ENCODE measurements at regions not wholly inside any gene's neighbourhood (a gene's known extent, or its start where the extent isn't known, plus 50 kb on each side); places are given as distances from the start of the nearest gene placed in this dataset.

DNA sequence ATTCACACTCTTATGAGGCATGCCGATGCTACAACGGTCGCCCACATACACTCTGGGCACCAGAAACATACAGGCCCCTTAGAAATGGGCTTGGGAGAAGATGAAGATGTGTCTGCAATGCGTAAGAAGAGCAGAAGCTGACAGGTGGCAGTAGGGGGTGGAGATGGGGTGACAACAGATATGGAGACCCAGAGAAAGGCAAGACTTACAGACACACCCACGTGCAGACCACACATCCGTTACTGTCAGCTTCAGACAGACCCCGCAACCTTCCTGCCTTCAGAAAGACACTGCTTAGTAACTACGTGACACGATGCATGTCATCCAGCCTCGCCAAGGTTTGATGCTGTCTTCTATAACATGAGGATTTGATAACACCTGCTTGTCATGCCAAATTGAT is 89.5 kb downstream of the ZFP36L2 start:
- no peak for DNase-seq (ENCODE audit: low spot score)
- no peak for TF ChIP-seq CTCF (IDR thresholded peaks at IDR 0.05; ENCODE audit: extremely low read depth, missing control alignments)

DNA sequence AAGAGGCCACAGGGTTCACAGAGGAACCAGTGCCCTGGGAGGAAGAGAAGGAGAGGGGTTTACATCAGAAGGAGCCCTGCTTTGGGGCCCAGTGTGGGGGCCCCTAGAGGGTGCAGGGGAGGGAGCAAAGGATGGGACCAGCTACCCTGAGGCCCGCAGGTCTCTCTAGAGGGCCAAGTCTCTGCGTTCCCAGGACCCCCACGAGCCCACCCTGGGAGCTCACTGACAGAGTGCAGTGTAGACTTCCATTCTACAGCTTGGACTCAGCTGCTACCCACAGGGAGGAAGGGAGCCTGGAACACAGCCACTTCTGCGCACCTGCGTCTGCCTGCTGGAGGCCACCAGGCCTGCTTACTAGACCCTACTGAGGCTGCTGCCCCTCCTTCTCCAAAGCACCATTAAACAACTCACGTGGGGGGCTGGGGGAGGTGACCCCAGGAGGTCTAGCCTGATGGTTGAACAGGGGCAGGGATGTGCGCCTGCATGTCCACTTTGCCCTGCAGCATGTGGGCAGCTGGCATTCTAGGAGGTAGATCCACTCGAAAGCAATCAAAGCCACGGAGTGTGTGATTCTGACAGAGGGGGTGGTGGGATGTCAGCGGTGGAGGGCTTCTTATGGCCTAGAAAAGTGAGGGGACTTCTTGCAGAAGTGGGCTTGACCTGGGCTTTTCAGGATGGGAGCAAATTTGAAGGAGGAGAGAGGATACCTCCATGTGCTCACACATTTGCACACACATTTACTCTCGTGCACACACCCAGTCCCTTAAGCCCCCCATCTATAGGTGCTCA is 90.2 kb downstream of the ZFP36L2 start:
- DNase-seq (ENCODE audit: low spot score): no peak
- TF ChIP-seq CTCF (IDR thresholded peaks at IDR 0.05; ENCODE audit: extremely low read depth, missing control alignments): no peak

- DNase-seq (ENCODE audit: low spot score): no peak
- no peak for TF ChIP-seq CTCF (IDR thresholded peaks at IDR 0.05; ENCODE audit: extremely low read depth, missing control alignments)
Measured at GRCh38 chr2:43135583-43135982, 90.8 kb downstream of the ZFP36L2 start.

DNA sequence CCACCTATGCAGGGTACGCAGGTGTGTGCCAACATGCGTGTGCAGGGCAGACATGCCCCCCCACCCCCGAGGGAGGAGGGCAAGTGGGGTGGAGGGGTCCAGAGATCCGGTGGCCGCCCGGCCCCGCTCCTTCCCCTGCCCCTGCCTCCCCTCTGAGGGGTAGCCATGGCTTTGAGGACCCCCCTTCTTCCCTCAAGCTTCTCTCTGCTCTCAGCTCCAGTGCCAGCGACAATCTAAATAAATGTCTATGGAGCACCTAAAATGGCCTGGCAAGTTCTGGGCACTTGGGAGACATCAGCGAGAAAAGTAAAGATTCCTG is 91.9 kb downstream of the ZFP36L2 start:
- no peak for TF ChIP-seq CTCF (IDR thresholded peaks at IDR 0.05; ENCODE audit: extremely low read depth, missing control alignments)
- DNase-seq (ENCODE audit: low spot score): no peak

DNA sequence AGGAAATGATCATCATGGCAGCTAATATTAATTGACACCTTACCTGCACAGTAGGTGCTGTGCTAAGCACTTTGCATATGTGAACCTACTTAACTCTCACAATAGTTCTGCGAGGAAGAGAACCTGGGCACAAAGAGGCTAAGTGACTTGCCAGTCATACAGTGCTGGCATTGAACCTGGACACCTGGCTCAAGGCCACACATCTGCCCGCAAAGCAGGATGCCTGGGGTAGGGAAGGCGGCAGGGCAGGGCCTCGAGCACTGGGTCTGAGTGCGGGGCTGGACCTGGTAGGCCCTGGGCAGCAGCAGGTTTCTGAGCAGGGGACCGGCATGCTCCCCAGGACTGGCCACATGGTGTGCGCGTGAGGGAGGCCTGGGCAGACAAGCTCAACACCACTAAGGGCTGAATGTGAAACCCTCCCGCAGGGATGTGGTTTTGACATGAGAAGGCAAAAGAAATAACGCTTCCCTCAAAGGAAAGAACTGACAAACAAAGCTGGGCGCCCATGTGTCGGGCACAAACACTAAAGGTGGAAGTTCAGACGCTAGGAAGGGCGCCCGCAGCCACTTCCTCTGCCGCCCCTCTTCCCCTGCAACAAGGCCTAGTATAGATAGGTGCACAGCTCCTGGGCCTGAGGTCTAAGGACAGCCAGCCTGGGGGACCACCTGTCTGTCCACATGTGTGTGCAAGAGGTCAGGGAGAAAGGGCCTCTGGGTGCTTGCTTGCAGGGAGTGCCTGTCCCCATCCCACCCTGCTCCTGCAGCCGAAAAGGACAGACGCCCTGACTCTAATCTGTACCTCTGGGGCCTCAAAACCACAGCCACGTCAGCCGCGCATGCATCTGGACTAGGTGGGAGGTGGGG is 92.5 kb downstream of the ZFP36L2 start:
- DNase-seq (ENCODE audit: low spot score): no peak
- TF ChIP-seq CTCF (IDR thresholded peaks at IDR 0.05; ENCODE audit: extremely low read depth, missing control alignments): no peak

- DNase-seq (ENCODE audit: low spot score): no peak
- no peak for TF ChIP-seq CTCF (IDR thresholded peaks at IDR 0.05; ENCODE audit: extremely low read depth, missing control alignments)
Measured at GRCh38 chr2:43133336-43133707, 93.1 kb downstream of the ZFP36L2 start.

GRCh38 chr2:43132683-43133301 is 93.6 kb downstream of the ZFP36L2 start:
- no peak for TF ChIP-seq CTCF (IDR thresholded peaks at IDR 0.05; ENCODE audit: extremely low read depth, missing control alignments)
- DNase-seq (ENCODE audit: low spot score): no peak

All from GM20000 (cell line).